ENCODE measurements at regions not wholly inside any gene's neighbourhood (a gene's known extent, or its start where the extent isn't known, plus 50 kb on each side); places are given as distances from the start of the nearest gene placed in this dataset.

DNA sequence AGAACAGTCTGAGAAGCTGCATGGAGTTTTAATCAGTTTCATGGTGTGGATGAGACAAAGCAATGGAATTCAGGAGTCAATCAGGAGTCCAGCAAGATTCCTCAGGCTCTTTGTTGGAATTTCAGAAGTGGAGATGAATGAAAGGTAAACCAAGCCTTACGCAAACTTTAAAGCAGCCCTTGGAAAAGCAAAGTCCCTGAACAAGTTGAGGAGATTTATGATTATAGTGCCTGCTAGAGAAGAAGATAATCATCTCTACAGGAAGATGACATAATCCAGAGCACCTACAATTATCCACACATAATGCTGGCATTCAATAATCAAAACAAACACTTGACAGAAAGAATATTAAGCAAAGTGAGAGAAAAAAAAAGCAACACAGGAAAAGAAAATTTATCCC lies 1380.1 kb upstream of the NUDT12 start:
- TF ChIP-seq GATA2 (IDR thresholded peaks at IDR 0.05; ENCODE audit: insufficient read depth, insufficient read length, low read depth, low read length) (no peak), MYC (IDR thresholded peaks at IDR 0.05; ENCODE audit: low read depth, low read length) (no peak), FOS (IDR thresholded peaks at IDR 0.05; ENCODE audit: borderline replicate concordance, insufficient read depth, low read length) (no peak), JUN (IDR thresholded peaks at IDR 0.05; ENCODE audit: borderline replicate concordance, insufficient read depth, insufficient read length, low read depth) (no peak)
- TF ChIP-seq, protein P1, sequence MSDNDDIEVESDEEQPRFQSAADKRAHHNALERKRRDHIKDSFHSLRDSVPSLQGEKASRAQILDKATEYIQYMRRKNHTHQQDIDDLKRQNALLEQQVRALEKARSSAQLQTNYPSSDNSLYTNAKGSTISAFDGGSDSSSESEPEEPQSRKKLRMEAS (IDR thresholded peaks at IDR 0.05; ENCODE audit: insufficient read depth, insufficient read length): no peak
- TF ChIP-seq, protein P2, sequence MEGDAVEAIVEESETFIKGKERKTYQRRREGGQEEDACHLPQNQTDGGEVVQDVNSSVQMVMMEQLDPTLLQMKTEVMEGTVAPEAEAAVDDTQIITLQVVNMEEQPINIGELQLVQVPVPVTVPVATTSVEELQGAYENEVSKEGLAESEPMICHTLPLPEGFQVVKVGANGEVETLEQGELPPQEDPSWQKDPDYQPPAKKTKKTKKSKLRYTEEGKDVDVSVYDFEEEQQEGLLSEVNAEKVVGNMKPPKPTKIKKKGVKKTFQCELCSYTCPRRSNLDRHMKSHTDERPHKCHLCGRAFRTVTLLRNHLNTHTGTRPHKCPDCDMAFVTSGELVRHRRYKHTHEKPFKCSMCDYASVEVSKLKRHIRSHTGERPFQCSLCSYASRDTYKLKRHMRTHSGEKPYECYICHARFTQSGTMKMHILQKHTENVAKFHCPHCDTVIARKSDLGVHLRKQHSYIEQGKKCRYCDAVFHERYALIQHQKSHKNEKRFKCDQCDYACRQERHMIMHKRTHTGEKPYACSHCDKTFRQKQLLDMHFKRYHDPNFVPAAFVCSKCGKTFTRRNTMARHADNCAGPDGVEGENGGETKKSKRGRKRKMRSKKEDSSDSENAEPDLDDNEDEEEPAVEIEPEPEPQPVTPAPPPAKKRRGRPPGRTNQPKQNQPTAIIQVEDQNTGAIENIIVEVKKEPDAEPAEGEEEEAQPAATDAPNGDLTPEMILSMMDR (IDR thresholded peaks at IDR 0.05; ENCODE audit: extremely low read depth in 1 of 2, insufficient read depth in 1 of 2, low read depth in 1 of 2, low read length in 2 of 2): no peak
- H3K9ac ChIP-seq (replicated peaks; ENCODE audit: extremely low read depth, insufficient read depth, low read length): no peak overlapping the region
- H3K36me3 ChIP-seq (ENCODE audit: control insufficient read depth in 2 of 2, extremely low read depth in 1 of 2, insufficient read depth in 2 of 2, low read length in 2 of 2): no peaks in the 10 kb centered on the region
- no peaks in the 10 kb centered on the region for H3K9me3 ChIP-seq (replicated peaks; ENCODE audit: control insufficient read depth, insufficient read depth, low read length)
- no peaks in the 10 kb centered on the region for H3K27me3 ChIP-seq (ENCODE audit: control insufficient read depth in 2 of 2, insufficient read depth in 2 of 2, low read length in 2 of 2)
- H3K4me1 ChIP-seq (ENCODE audit: control insufficient read depth, extremely low read depth, insufficient read depth, low read length): no peaks in the 10 kb centered on the region
- FAIRE-seq (no peak), DNase-seq (ENCODE audit: low read depth, low spot score) (peak; percentile 9)
- H4K20me1 ChIP-seq (replicated peaks; ENCODE audit: control insufficient read depth, extremely low read depth, insufficient read depth, low read length): no peaks in the 10 kb centered on the region
- H3K9me1 ChIP-seq (replicated peaks; ENCODE audit: control insufficient read depth, extremely low read depth, insufficient read depth, low read length): no peaks in the 10 kb centered on the region
- CTCF ChIA-PET: no interaction called here
- H3K4me2 ChIP-seq (ENCODE audit: insufficient read depth, low read length): no peak overlapping the region
- intact Hi-C loops (cut with micrococcal nuclease) (no loop called here), dilution Hi-C loops (cut with MboI; ENCODE audit: extremely low pct_ligation_motif_present, low sequenced_read_pairs) (no loop called here)
- POLR2A ChIA-PET: no interaction called here
- H3K4me3 ChIP-seq (replicated peaks in 1 of 3; ENCODE audit: insufficient read depth in 1 of 3, low read depth in 1 of 3, low read length in 3 of 3): no peak overlapping the region
- BruUV-seq (replicated peaks): no TSS peak
- H3K27ac ChIP-seq (ENCODE audit: insufficient read depth, low read depth, low read length): no peak overlapping the region
- no peaks in the 10 kb centered on the region for H3K79me2 ChIP-seq (ENCODE audit: control insufficient read depth, insufficient read depth, low read length)
- no peak overlapping the region for H2AFZ ChIP-seq (ENCODE audit: low read depth, low read length)

Measured in endothelial cell of umbilical vein (primary cell).